SU-DHL-6 (cell line): ENCODE measurements at regions not wholly inside any gene's neighbourhood (a gene's known extent, or its start where the extent isn't known, plus 50 kb on each side); places are given as distances from the start of the nearest gene placed in this dataset.

ENCODE experiments used
- H2AFZ ChIP-seq: fragments of 200-600 bp; sonication (generic); 2 replicates; pipeline ENCODE4 v1.6.1; 2014; ENCODE audit warnings: low read depth, mild to moderate bottlenecking, moderate library complexity, mixed read lengths, antibody characterized with exemption, low read length; ENCODE audit not compliant: severe bottlenecking
- H3F3A ChIP-seq: fragments of 200-600 bp; shearing (Covaris generic); 2 replicates; pipeline ENCODE4 v1.6.0; 2016; ENCODE audit warnings: antibody characterized with exemption, mild to moderate bottlenecking; ENCODE audit not compliant: insufficient read depth
- H3K27ac ChIP-seq: fragments of 200-600 bp; sonication (generic); 2 replicates; pipeline ENCODE4 v1.5.1; 2016; ENCODE audit warnings: low read depth, mild to moderate bottlenecking, low read length, moderate library complexity, mixed read lengths
- H3K27me3 ChIP-seq: fragments of 200-600 bp; sonication (generic), shearing (Covaris generic); 2 replicates; pipeline ENCODE4 v1.6.0; 2014; ENCODE audit warnings: mild to moderate bottlenecking, low read length
- H3K36me3 ChIP-seq: fragments of 200-600 bp; sonication (generic); 2 replicates; pipeline ENCODE4 v1.6.1; 2014; ENCODE audit warnings: mild to moderate bottlenecking, low read length, mixed read lengths
- H3K4me2 ChIP-seq: fragments of 300-600, 200-600 bp; shearing (Covaris generic), sonication (generic); 2 replicates; pipeline ENCODE4 v1.6.0; 2014; ENCODE audit warnings: low read length, low read depth, mild to moderate bottlenecking; ENCODE audit not compliant: poor library complexity, severe bottlenecking
- H3K4me3 ChIP-seq: fragments of 200-600 bp; sonication (generic); 2 replicates; pipeline ENCODE4 v1.5.1; 2014; ENCODE audit warnings: antibody characterized with exemption, low read length, mild to moderate bottlenecking, mixed read lengths; ENCODE audit not compliant: insufficient read depth, poor library complexity, severe bottlenecking
- H3K79me2 ChIP-seq: fragments of 200-600 bp; sonication (generic); 2 replicates; pipeline ENCODE4 v1.6.1; 2014; ENCODE audit warnings: mild to moderate bottlenecking, low read length, moderate library complexity; ENCODE audit not compliant: insufficient read depth
- H3K9ac ChIP-seq: fragments of 200-600 bp; sonication (generic); 2 replicates; pipeline ENCODE4 v1.7.0; 2014; ENCODE audit warnings: mild to moderate bottlenecking, low read length
- H3K9me2 ChIP-seq: fragments of 200-600 bp; sonication (generic); replicated peaks from 2 replicates; pipeline ENCODE4 v1.6.1; 2014; ENCODE audit warnings: low read length; ENCODE audit not compliant: insufficient read depth
- H3K9me3 ChIP-seq: fragments of 200-600 bp; sonication (generic); 2 replicates; pipeline ENCODE4 v1.6.1; 2014; ENCODE audit warnings: low read length, mixed read lengths; ENCODE audit not compliant: insufficient read depth
- H4K20me1 ChIP-seq: fragments of 200-600 bp; sonication (generic); 2 replicates; pipeline ENCODE4 v1.6.1; 2014; ENCODE audit warnings: low read depth, mild to moderate bottlenecking, antibody characterized with exemption, low read length, moderate library complexity, mixed read lengths
- CTCF ChIP-seq: fragments of 200-600 bp; sonication (generic); IDR thresholded peaks from one replicate; pipeline ENCODE4 v1.5.1; 2017; ENCODE audit warnings: antibody characterized with exemption, mild to moderate bottlenecking, low read length, moderate library complexity; ENCODE audit not compliant: insufficient read depth, poor library complexity, severe bottlenecking
- EZH2phosphoT487 ChIP-seq: fragments of 200-600 bp; sonication (generic), shearing (Covaris generic); conservative IDR thresholded peaks from 2 replicates; pipeline ENCODE4 v1.6.1; 2018; ENCODE audit warnings: mild to moderate bottlenecking, antibody characterized with exemption, low read length, moderate library complexity, mixed read lengths

GRCh38 chr5:5828619-5829018, 406.1 kb downstream of the ICE1 start:
- TF ChIP-seq CTCF (no peak), EZH2phosphoT487 (no peak)
- Histone ChIP-seq H3K4me2 (no peak overlapping the region), H3K4me3 (no peak overlapping the region), H3K36me3 (no peaks in the 10 kb centered on the region), H3K27ac (no peak overlapping the region), H2AFZ (no peak overlapping the region), H3K27me3 (no peaks in the 10 kb centered on the region), H3K9ac (no peak overlapping the region), H3K9me3 (no peaks in the 10 kb centered on the region), H3K9me2 (no peaks in the 10 kb centered on the region), H3F3A (no peaks in the 10 kb centered on the region), H3K79me2 (no peaks in the 10 kb centered on the region), H4K20me1 (no peaks in the 10 kb centered on the region)

- no peak overlapping the region for H3K4me2 ChIP-seq
- H4K20me1 ChIP-seq = no peaks in the 10 kb centered on the region
- H3K9ac ChIP-seq = no peak overlapping the region
- no peaks in the 10 kb centered on the region for H3K36me3 ChIP-seq
- no peak overlapping the region for H3K4me3 ChIP-seq
- no peak overlapping the region for H3K27ac ChIP-seq
- H3K9me3 ChIP-seq = no peaks in the 10 kb centered on the region
- no peaks in the 10 kb centered on the region for H3K79me2 ChIP-seq
- H3K27me3 ChIP-seq = no peaks in the 10 kb centered on the region
- H2AFZ ChIP-seq = no peak overlapping the region
- no peaks in the 10 kb centered on the region for H3K9me2 ChIP-seq
- TF ChIP-seq EZH2phosphoT487 (no peak), CTCF (no peak)
- H3F3A ChIP-seq = no peaks in the 10 kb centered on the region
Measured at GRCh38 chr5:5826911-5827310, 404.4 kb downstream of the ICE1 start.

GRCh38 chr5:5822729-5823257, 400.3 kb downstream of the ICE1 start:
- Histone ChIP-seq H2AFZ (no peak overlapping the region), H3K36me3 (no peaks in the 10 kb centered on the region), H3F3A (no peaks in the 10 kb centered on the region), H3K9ac (no peak overlapping the region), H3K27me3 (no peaks in the 10 kb centered on the region), H3K27ac (no peak overlapping the region), H3K9me3 (no peaks in the 10 kb centered on the region), H3K4me2 (no peak overlapping the region), H3K79me2 (no peaks in the 10 kb centered on the region), H4K20me1 (no peaks in the 10 kb centered on the region), H3K4me3 (no peak overlapping the region), H3K9me2 (no peaks in the 10 kb centered on the region)
- no peak for TF ChIP-seq EZH2phosphoT487
- no peak for TF ChIP-seq CTCF

GRCh38 chr5:5816960-5817359, 394.5 kb downstream of the ICE1 start:
- Histone ChIP-seq H3K9ac (no peak overlapping the region), H2AFZ (no peak overlapping the region), H4K20me1 (no peaks in the 10 kb centered on the region), H3K79me2 (no peaks in the 10 kb centered on the region), H3K4me3 (no peak overlapping the region), H3K27ac (no peak overlapping the region), H3F3A (no peaks in the 10 kb centered on the region), H3K9me3 (no peaks in the 10 kb centered on the region), H3K27me3 (no peaks in the 10 kb centered on the region), H3K4me2 (no peak overlapping the region), H3K9me2 (no peaks in the 10 kb centered on the region), H3K36me3 (no peaks in the 10 kb centered on the region)
- TF ChIP-seq EZH2phosphoT487 (no peak), CTCF (no peak)
